ENCODE measurements at regions not wholly inside any gene's neighbourhood (a gene's known extent, or its start where the extent isn't known, plus 50 kb on each side); places are given as distances from the start of the nearest gene placed in this dataset.

DNA sequence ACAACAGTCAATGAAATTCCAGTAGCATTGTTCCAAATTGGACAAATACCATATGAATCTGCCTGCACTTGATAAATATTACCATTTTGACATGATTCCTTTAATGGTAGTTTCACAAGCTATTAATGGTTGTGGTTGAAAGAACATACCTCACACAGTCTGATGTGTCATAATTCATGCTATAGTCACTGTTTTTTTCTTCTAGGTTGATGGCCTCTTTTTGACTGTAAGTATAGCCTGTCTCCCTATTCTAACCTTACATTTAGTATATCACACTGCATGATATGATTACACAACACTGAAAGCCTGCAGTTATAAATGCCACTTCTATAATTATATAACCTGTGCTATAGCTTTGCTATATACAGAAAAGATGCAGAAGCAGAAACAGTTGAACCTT is 834.1 kb downstream of the NSUN3 start:
- Histone ChIP-seq H2BK12ac (ENCODE audit: low read depth, low read length) (no peak overlapping the region), H3K4me2 (ENCODE audit: insufficient read depth in 1 of 2, low read depth in 2 of 2, low read length in 2 of 2) (no peak overlapping the region), H4K8ac (ENCODE audit: extremely low read depth, insufficient read depth, low read length) (no peak overlapping the region), H3K79me1 (ENCODE audit: low read depth, low read length) (no peaks in the 10 kb centered on the region), H3K36me3 (ENCODE audit: control insufficient read depth in 2 of 4, insufficient read depth in 4 of 4, low read length in 3 of 4) (no peaks in the 10 kb centered on the region), H2AFZ (ENCODE audit: low read length) (no peak overlapping the region), H3K4me3 (ENCODE audit: extremely low read depth in 1 of 4, insufficient read depth in 2 of 4, low read depth in 3 of 4, low read length in 4 of 4) (no peak overlapping the region), H2BK15ac (ENCODE audit: low read length) (no peak overlapping the region), H3K23me2 (ENCODE audit: low read depth, low read length) (no peaks in the 10 kb centered on the region), H4K5ac (ENCODE audit: insufficient read length, low read depth, low read length) (no peak overlapping the region), H3K27ac (ENCODE audit: low read depth, low read length) (no peak overlapping the region), H3K27me3 (replicated peaks in 1 of 4; ENCODE audit: control insufficient read depth in 3 of 4, extremely low read depth in 1 of 4, insufficient read depth in 3 of 4, low read length in 3 of 4) (no peaks in the 10 kb centered on the region), H3K23ac (ENCODE audit: insufficient read length) (no peak overlapping the region), H2BK5ac (ENCODE audit: low read depth, low read length) (no peak overlapping the region), H4K91ac (replicated peaks; ENCODE audit: insufficient read length, low read length) (no peak overlapping the region), H3K79me2 (ENCODE audit: control insufficient read depth in 1 of 2, insufficient read depth in 2 of 2, low read length in 2 of 2) (no peaks in the 10 kb centered on the region), H3K14ac (ENCODE audit: insufficient read length) (no peak overlapping the region), H3K9me3 (ENCODE audit: insufficient read depth in 2 of 2, low read depth in 1 of 2, low read length in 1 of 2) (no peaks in the 10 kb centered on the region), H2BK20ac (ENCODE audit: low read length) (no peak overlapping the region), H3K9ac (replicated peaks in 1 of 4; ENCODE audit: extremely low read depth in 1 of 4, low read depth in 3 of 4, low read length in 3 of 4) (no peak overlapping the region), H4K20me1 (replicated peaks in 1 of 2; ENCODE audit: control insufficient read depth in 1 of 2, insufficient read depth in 2 of 2, low read length in 2 of 2) (no peaks in the 10 kb centered on the region), H3K56ac (replicated peaks; ENCODE audit: insufficient read length, low read depth, low read length) (no peak overlapping the region), H3K4ac (replicated peaks; ENCODE audit: insufficient read length, low read depth, low read length) (no peak overlapping the region), H2AK5ac (ENCODE audit: low read depth, low read length) (no peak overlapping the region), H3K18ac (ENCODE audit: extremely low read depth, low read length) (no peak overlapping the region), H3K4me1 (replicated peaks in 1 of 4; ENCODE audit: control insufficient read depth in 3 of 4, insufficient read depth in 4 of 4, low read length in 3 of 4) (no peaks in the 10 kb centered on the region), H2BK120ac (replicated peaks; ENCODE audit: low read depth, low read length) (no peak overlapping the region)
- CTCF ChIA-PET (ENCODE audit: partially characterized antibody) = no interaction called here
- POLR2A ChIA-PET (ENCODE audit: partially characterized antibody) = no interaction called here
- TF ChIP-seq HDAC2 (IDR thresholded peaks at IDR 0.05; ENCODE audit: borderline replicate concordance in 1 of 2, low read depth in 2 of 2, low read length in 2 of 2) = no peak
- no peak for TF ChIP-seq ASH2L (IDR thresholded peaks at IDR 0.05; ENCODE audit: low read length)
- TF ChIP-seq SRF (IDR thresholded peaks at IDR 0.05; ENCODE audit: low read depth, low read length) = no peak
- no peak for TF ChIP-seq EP300 (IDR thresholded peaks at IDR 0.05; ENCODE audit: borderline replicate concordance in 1 of 2, low read depth in 2 of 2, low read length in 2 of 2)
- no peak for TF ChIP-seq SIX5 (IDR thresholded peaks at IDR 0.05; ENCODE audit: low read depth, low read length)
- no peak for TF ChIP-seq NANOG (IDR thresholded peaks at IDR 0.05; ENCODE audit: insufficient read depth, low read depth, low read length, poor library complexity, severe bottlenecking)
- no peak for TF ChIP-seq RFX5 (IDR thresholded peaks at IDR 0.05; ENCODE audit: borderline replicate concordance, low read depth, low read length)
- no peak for FAIRE-seq
- DNase-seq (ENCODE audit: low read depth in 1 of 2, low spot score in 2 of 2) = no peak

All from H1 (cell line).